ENCODE measurements at regions not wholly inside any gene's neighbourhood (a gene's known extent, or its start where the extent isn't known, plus 50 kb on each side); places are given as distances from the start of the nearest gene placed in this dataset.

- Histone ChIP-seq H3K4me1 (peaks cover 0 to under 1% (median 0%) of the 10 kb centered on the region in 9 donors), H3K27ac (no peak overlapping the region), H3K4me3 (no peak overlapping the region), H3K9me3 (peaks cover 0 to 13% (median 0%) of the 10 kb centered on the region in 11 donors), H3K36me3 (no peaks in the 10 kb centered on the region), H3K27me3 (no peaks in the 10 kb centered on the region)
- intact Hi-C loops (cut with DNase I) = no loop called here
- 87 to 88% methylated on average over 2 of the region's 2 CpGs for WGBS, 2 donors
- TF ChIP-seq, protein P1, sequence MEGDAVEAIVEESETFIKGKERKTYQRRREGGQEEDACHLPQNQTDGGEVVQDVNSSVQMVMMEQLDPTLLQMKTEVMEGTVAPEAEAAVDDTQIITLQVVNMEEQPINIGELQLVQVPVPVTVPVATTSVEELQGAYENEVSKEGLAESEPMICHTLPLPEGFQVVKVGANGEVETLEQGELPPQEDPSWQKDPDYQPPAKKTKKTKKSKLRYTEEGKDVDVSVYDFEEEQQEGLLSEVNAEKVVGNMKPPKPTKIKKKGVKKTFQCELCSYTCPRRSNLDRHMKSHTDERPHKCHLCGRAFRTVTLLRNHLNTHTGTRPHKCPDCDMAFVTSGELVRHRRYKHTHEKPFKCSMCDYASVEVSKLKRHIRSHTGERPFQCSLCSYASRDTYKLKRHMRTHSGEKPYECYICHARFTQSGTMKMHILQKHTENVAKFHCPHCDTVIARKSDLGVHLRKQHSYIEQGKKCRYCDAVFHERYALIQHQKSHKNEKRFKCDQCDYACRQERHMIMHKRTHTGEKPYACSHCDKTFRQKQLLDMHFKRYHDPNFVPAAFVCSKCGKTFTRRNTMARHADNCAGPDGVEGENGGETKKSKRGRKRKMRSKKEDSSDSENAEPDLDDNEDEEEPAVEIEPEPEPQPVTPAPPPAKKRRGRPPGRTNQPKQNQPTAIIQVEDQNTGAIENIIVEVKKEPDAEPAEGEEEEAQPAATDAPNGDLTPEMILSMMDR (IDR thresholded peaks at IDR 0.05) = no peak
- DNase-seq = no peak
- no peak for ATAC-seq
Measured at GRCh38 chr7:136514776-136515175, 353.7 kb upstream of the CHRM2 start.

DNA sequence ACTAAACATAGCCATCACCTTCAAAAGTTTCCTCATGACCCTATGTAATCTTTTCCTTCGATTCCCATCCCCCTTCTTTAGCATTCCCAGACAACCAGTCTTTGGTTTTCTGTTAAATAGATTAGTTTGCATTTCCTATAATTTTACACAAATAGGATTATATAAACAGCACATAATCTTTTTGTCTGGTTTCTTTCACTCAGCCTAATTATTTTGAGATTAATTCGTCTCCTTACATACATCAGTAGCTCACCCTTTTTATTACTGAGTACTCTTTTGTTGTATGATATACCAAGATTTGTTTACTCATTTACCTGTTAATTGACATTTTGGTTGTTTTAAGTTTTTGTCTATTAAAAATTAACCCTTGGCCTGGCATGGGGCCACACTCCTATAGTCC lies 354.7 kb upstream of the CHRM2 start:
- Histone ChIP-seq H3K4me1 (peaks cover 0 to 7% (median 0%) of the 10 kb centered on the region in 9 donors), H3K27me3 (no peaks in the 10 kb centered on the region), H3K4me3 (no peak overlapping the region), H3K36me3 (no peaks in the 10 kb centered on the region), H3K9me3 (peaks cover 0 to 18% (median 0%) of the 10 kb centered on the region in 11 donors), H3K27ac (no peak overlapping the region)
- ATAC-seq (no peak), DNase-seq (no peak)
- TF ChIP-seq, protein P1 (IDR thresholded peaks at IDR 0.05) = no peak
- intact Hi-C loops (cut with DNase I) = no loop called here
- 81 to 87% methylated on average over 2 of the region's 2 CpGs for WGBS, 2 donors

GRCh38 chr7:136509466-136509865 lies 359.0 kb upstream of the CHRM2 start:
- Histone ChIP-seq H3K27ac (no peak overlapping the region), H3K27me3 (no peaks in the 10 kb centered on the region), H3K36me3 (no peaks in the 10 kb centered on the region), H3K4me1 (peaks cover 0 to 7% (median 0%) of the 10 kb centered on the region in 9 donors), H3K4me3 (no peak overlapping the region), H3K9me3 (peaks cover 0 to 18% (median 0%) of the 10 kb centered on the region in 11 donors)
- 43 to 44% methylated on average over 3 of the region's 3 CpGs for WGBS, 2 donors
- DNase-seq (no peak), ATAC-seq (peak in 4 of 8 donors; percentile 51 to 84 (median 66))
- TF ChIP-seq, protein P1 (IDR thresholded peaks at IDR 0.05) = no peak
- intact Hi-C loops (cut with DNase I) = no loop called here

DNA sequence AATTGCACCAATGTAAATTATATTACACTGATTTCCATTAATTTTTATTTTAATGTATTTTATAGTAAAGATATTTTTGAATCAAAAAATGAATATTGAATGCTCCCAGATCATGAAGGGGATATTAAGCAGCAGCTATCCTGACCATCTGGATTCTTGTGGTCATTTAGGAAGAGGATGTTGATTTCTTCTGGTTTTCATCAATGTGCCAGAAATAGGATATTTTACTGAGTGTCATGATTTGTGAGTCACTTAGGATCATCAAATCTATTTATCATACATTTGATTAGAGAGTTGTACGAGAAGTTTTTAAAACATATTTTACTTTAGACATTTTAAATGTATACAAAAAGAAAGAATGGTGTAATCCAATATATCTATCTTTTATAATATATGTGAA lies 366.3 kb upstream of the CHRM2 start:
- WGBS, 2 donors = 53 to 64% methylated on average over 1 of the region's 1 CpG
- Histone ChIP-seq H3K4me3 (no peak overlapping the region), H3K36me3 (no peaks in the 10 kb centered on the region), H3K4me1 (no peaks in the 10 kb centered on the region), H3K27me3 (no peaks in the 10 kb centered on the region), H3K27ac (no peak overlapping the region), H3K9me3 (no peaks in the 10 kb centered on the region)
- no peak for ATAC-seq
- no peak for DNase-seq
- TF ChIP-seq, protein P1 (IDR thresholded peaks at IDR 0.05) = no peak
- intact Hi-C loops (cut with DNase I) = no loop called here
